GM10266 (cell line): ENCODE measurements at regions not wholly inside any gene's neighbourhood (a gene's known extent, or its start where the extent isn't known, plus 50 kb on each side); places are given as distances from the start of the nearest gene placed in this dataset.

Experiments
- DNase-seq: peaks from one replicate; pipeline ENCODE4 v3.0.0; 2012; ENCODE audit errors: extremely low spot score
- CTCF ChIP-seq: IDR thresholded peaks from 2 replicates; pipeline ENCODE4 v1.5.1; 2012; ENCODE audit warnings: mild to moderate bottlenecking, low read depth; ENCODE audit not compliant: control insufficient read depth, insufficient read depth; ENCODE audit errors: missing control alignments

- no peak for TF ChIP-seq CTCF
Observed at GRCh38 chr4:20646287-20646686, 54.0 kb upstream of the PACRGL start.

More at GRCh38 chr4:20646287-20646686, 54.0 kb upstream of the PACRGL start:
- no peak for DNase-seq
